ENCODE measurements at regions not wholly inside any gene's neighbourhood (a gene's known extent, or its start where the extent isn't known, plus 50 kb on each side); places are given as distances from the start of the nearest gene placed in this dataset.

- Histone ChIP-seq H3K23ac (ENCODE audit: insufficient read length, low read depth, low read length) (no peak overlapping the region), H4K91ac (ENCODE audit: insufficient read length, low read depth, low read length) (no peak overlapping the region), H4K5ac (ENCODE audit: insufficient read length, low read depth, low read length) (no peak overlapping the region), H3K9ac (ENCODE audit: extremely low read depth, insufficient read length, low read length) (no peak overlapping the region), H2BK12ac (ENCODE audit: insufficient read length, low read depth, low read length) (no peak overlapping the region), H3K27me3 (ENCODE audit: insufficient read depth, low read length) (no peaks in the 10 kb centered on the region), H3K4ac (ENCODE audit: low read depth, low read length) (no peak overlapping the region), H2BK20ac (ENCODE audit: low read depth, low read length, poor library complexity, severe bottlenecking) (no peak overlapping the region), H3K4me2 (ENCODE audit: insufficient read depth, insufficient read length, low read length) (no peak overlapping the region), H3K4me1 (ENCODE audit: insufficient read depth, low read length) (peaks cover 6% of the 10 kb centered on the region; the same call in 1 of the 2 replicates), H3T11ph (ENCODE audit: low read length) (no peak overlapping the region), H2AK5ac (ENCODE audit: insufficient read length, low read length) (no peak overlapping the region), H3K18ac (ENCODE audit: insufficient read length, low read depth, low read length) (no peak overlapping the region), H3K14ac (ENCODE audit: insufficient read depth, low read length) (no peak overlapping the region), H3K79me2 (ENCODE audit: insufficient read depth, low read length) (no peaks in the 10 kb centered on the region), H3K9me3 (ENCODE audit: control insufficient read depth, low read depth, low read length) (no peaks in the 10 kb centered on the region), H2BK15ac (ENCODE audit: low read depth, low read length) (no peak overlapping the region), H2BK120ac (ENCODE audit: low read depth, low read length, poor library complexity, severe bottlenecking) (no peak overlapping the region), H3K27ac (ENCODE audit: insufficient read length, low read depth, low read length) (no peak overlapping the region), H3K56ac (ENCODE audit: insufficient read length, low read depth, low read length) (no peak overlapping the region), H4K20me1 (ENCODE audit: control insufficient read depth, insufficient read depth, insufficient read length) (no peaks in the 10 kb centered on the region), H3K23me2 (ENCODE audit: insufficient read length, low read depth, low read length, poor library complexity, severe bottlenecking) (no peaks in the 10 kb centered on the region), H2AFZ (ENCODE audit: low read length) (no peak overlapping the region), H4K8ac (replicated peaks; ENCODE audit: insufficient read length, low read depth, low read length) (no peak overlapping the region), H2BK5ac (ENCODE audit: insufficient read length, low read length) (no peak overlapping the region), H3K79me1 (ENCODE audit: insufficient read depth, low read depth, low read length, poor library complexity, severe bottlenecking) (no peaks in the 10 kb centered on the region)
- no peak for TF ChIP-seq CTCF (conservative IDR thresholded peaks at IDR 0.05)
- no peak for DNase-seq
- H3K4me3 Mint-ChIP-seq, result no peak overlapping the region
- H3K36me3 Mint-ChIP-seq (ENCODE audit: insufficient read depth in 1 of 3, low read depth in 3 of 3), result no peaks in the 10 kb centered on the region
- H3K4me1 Mint-ChIP-seq, result peaks cover 19 to 20% of the 10 kb centered on the region in 2 experiments
- no CpG with 5 or more reads among the region's 4 CpGs for WGBS (ENCODE audit: extremely low coverage, insufficient read length, low lambda C conversion rate)
- H3K27ac Mint-ChIP-seq, result no peak overlapping the region
- H3K27me3 Mint-ChIP-seq (ENCODE audit: low read depth), result peaks cover 3% of the 10 kb centered on the region
- no peaks in the 10 kb centered on the region for H3K9me3 Mint-ChIP-seq
These were observed 229.2 kb downstream of the TJP1 start for GRCh38 chr15:29593111-29593510.

All from H9 (cell line).